ENCODE measurements at regions not wholly inside any gene's neighbourhood (a gene's known extent, or its start where the extent isn't known, plus 50 kb on each side); places are given as distances from the start of the nearest gene placed in this dataset.

DNA sequence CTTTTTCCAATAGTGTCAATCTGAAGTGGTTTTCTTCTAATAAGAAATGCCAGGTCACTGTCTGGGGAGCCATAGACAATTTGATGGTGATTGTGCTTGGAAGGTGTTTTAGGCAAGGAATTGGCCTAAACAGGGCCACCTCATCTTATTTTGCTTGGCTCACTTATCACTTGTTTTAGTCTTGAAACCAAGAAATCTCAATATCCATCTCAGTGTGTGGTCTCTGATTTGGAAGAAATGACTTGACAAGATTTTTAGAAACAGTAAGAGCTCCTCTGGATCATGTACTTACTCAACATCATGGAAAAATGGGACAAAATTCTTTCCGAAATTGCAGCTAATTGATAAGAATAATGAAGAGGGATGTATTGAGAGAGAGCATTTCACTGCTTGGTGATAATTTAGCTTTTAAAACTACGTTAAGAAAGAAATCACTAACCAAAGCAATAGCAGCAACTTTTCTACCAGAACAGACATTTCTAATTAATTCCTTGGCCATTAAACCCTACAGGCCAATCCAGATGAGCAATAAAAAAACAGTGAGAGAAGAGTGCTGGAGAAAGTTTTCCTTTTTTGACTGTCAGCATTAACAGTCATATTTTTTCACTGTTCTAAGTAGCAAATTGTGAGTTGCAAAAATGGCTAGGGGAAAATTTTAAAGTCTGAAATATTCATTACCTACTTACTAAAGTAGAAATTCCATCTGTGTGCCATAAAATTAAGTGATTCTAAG is 157.3 kb downstream of the AEBP2 start:
- no peak overlapping the region for H3K9ac ChIP-seq (ENCODE audit: low read depth, low read length, poor library complexity, severe bottlenecking)
- H3K36me3 ChIP-seq (ENCODE audit: insufficient read depth, low read length) = no peaks in the 10 kb centered on the region
- H3K9me2 ChIP-seq (replicated peaks; ENCODE audit: low read depth, low read length) = no peaks in the 10 kb centered on the region
- no peak overlapping the region for H3K4me3 ChIP-seq (ENCODE audit: low read length, poor library complexity, severe bottlenecking)
- TF ChIP-seq, protein P1, sequence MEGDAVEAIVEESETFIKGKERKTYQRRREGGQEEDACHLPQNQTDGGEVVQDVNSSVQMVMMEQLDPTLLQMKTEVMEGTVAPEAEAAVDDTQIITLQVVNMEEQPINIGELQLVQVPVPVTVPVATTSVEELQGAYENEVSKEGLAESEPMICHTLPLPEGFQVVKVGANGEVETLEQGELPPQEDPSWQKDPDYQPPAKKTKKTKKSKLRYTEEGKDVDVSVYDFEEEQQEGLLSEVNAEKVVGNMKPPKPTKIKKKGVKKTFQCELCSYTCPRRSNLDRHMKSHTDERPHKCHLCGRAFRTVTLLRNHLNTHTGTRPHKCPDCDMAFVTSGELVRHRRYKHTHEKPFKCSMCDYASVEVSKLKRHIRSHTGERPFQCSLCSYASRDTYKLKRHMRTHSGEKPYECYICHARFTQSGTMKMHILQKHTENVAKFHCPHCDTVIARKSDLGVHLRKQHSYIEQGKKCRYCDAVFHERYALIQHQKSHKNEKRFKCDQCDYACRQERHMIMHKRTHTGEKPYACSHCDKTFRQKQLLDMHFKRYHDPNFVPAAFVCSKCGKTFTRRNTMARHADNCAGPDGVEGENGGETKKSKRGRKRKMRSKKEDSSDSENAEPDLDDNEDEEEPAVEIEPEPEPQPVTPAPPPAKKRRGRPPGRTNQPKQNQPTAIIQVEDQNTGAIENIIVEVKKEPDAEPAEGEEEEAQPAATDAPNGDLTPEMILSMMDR (conservative IDR thresholded peaks at IDR 0.05; ENCODE audit: low read length) = no peak
- no peak for TF ChIP-seq EZH2phosphoT487 (IDR thresholded peaks at IDR 0.05; ENCODE audit: borderline replicate concordance)
- no peak overlapping the region for H2AFZ ChIP-seq (ENCODE audit: low read length)
- H3K4me2 ChIP-seq (ENCODE audit: low read depth, low read length, poor library complexity, severe bottlenecking) = no peak overlapping the region
- H3F3A ChIP-seq (ENCODE audit: low read depth) = no peaks in the 10 kb centered on the region
- H3K79me2 ChIP-seq (ENCODE audit: insufficient read depth, low read length) = no peaks in the 10 kb centered on the region
- no peaks in the 10 kb centered on the region for H3K4me1 ChIP-seq (ENCODE audit: insufficient read depth, low read length, poor library complexity, severe bottlenecking)
- no peaks in the 10 kb centered on the region for H3K27me3 ChIP-seq (ENCODE audit: insufficient read depth, low read length, poor library complexity, severe bottlenecking)
- no peaks in the 10 kb centered on the region for H3K9me3 ChIP-seq (ENCODE audit: insufficient read depth, low read depth, low read length)
- H4K20me1 ChIP-seq (ENCODE audit: insufficient read depth, low read length, poor library complexity, severe bottlenecking) = no peaks in the 10 kb centered on the region

GRCh38 chr12:19597167-19598026 is 158.1 kb downstream of the AEBP2 start:
- Histone ChIP-seq H2AFZ (ENCODE audit: low read length) (no peak overlapping the region), H3K4me1 (ENCODE audit: insufficient read depth, low read length, poor library complexity, severe bottlenecking) (no peaks in the 10 kb centered on the region), H3K79me2 (ENCODE audit: insufficient read depth, low read length) (no peaks in the 10 kb centered on the region), H3K4me2 (ENCODE audit: low read depth, low read length, poor library complexity, severe bottlenecking) (no peak overlapping the region), H3K4me3 (ENCODE audit: low read length, poor library complexity, severe bottlenecking) (no peak overlapping the region), H3K9me2 (replicated peaks; ENCODE audit: low read depth, low read length) (no peaks in the 10 kb centered on the region), H3K9ac (ENCODE audit: low read depth, low read length, poor library complexity, severe bottlenecking) (no peak overlapping the region), H3K36me3 (ENCODE audit: insufficient read depth, low read length) (no peaks in the 10 kb centered on the region), H3F3A (ENCODE audit: low read depth) (no peaks in the 10 kb centered on the region), H3K9me3 (ENCODE audit: insufficient read depth, low read depth, low read length) (no peaks in the 10 kb centered on the region), H4K20me1 (ENCODE audit: insufficient read depth, low read length, poor library complexity, severe bottlenecking) (no peaks in the 10 kb centered on the region), H3K27me3 (ENCODE audit: insufficient read depth, low read length, poor library complexity, severe bottlenecking) (no peaks in the 10 kb centered on the region)
- TF ChIP-seq EZH2phosphoT487 (IDR thresholded peaks at IDR 0.05; ENCODE audit: borderline replicate concordance) = no peak
- TF ChIP-seq, protein P1 (conservative IDR thresholded peaks at IDR 0.05; ENCODE audit: low read length) = no peak

DNA sequence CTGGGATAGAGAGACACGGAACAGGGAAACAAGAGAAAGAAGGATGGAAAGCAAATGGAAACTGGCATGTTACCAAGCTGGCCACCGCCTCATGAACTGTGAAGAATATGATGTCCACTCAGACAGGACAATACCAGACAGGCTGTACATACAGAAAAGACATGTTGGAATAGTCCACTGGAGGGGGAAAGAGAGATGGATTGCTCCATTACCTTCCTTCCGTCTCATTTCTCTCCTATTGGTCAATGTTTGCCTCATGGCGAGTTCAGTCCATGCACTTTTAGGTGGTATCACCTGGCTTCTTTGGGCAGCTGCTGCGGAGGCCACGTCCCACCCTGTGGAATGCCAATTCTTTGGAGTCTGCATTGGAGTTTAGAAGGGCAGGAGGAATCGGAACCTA is 166.4 kb downstream of the AEBP2 start:
- no peak overlapping the region for H2AFZ ChIP-seq (ENCODE audit: low read length)
- H3K36me3 ChIP-seq (ENCODE audit: insufficient read depth, low read length) = no peaks in the 10 kb centered on the region
- H3F3A ChIP-seq (ENCODE audit: low read depth) = no peaks in the 10 kb centered on the region
- no peak for TF ChIP-seq EZH2phosphoT487 (IDR thresholded peaks at IDR 0.05; ENCODE audit: borderline replicate concordance)
- TF ChIP-seq, protein P1 (conservative IDR thresholded peaks at IDR 0.05; ENCODE audit: low read length) = no peak
- H3K9me3 ChIP-seq (ENCODE audit: insufficient read depth, low read depth, low read length) = no peaks in the 10 kb centered on the region
- no peak overlapping the region for H3K4me2 ChIP-seq (ENCODE audit: low read depth, low read length, poor library complexity, severe bottlenecking)
- no peaks in the 10 kb centered on the region for H3K79me2 ChIP-seq (ENCODE audit: insufficient read depth, low read length)
- H3K4me1 ChIP-seq (ENCODE audit: insufficient read depth, low read length, poor library complexity, severe bottlenecking) = no peaks in the 10 kb centered on the region
- no peaks in the 10 kb centered on the region for H3K27me3 ChIP-seq (ENCODE audit: insufficient read depth, low read length, poor library complexity, severe bottlenecking)
- H3K9me2 ChIP-seq (replicated peaks; ENCODE audit: low read depth, low read length) = no peaks in the 10 kb centered on the region; the same call in 1 of the 2 replicates
- H4K20me1 ChIP-seq (ENCODE audit: insufficient read depth, low read length, poor library complexity, severe bottlenecking) = no peaks in the 10 kb centered on the region
- no peak overlapping the region for H3K9ac ChIP-seq (ENCODE audit: low read depth, low read length, poor library complexity, severe bottlenecking)
- H3K4me3 ChIP-seq (ENCODE audit: low read length, poor library complexity, severe bottlenecking) = no peak overlapping the region
